K562 (cell line): ENCODE measurements at regions not wholly inside any gene's neighbourhood (a gene's known extent, or its start where the extent isn't known, plus 50 kb on each side); places are given as distances from the start of the nearest gene placed in this dataset.

Source experiments
- ATAC-seq: fragments of 200-7000 bp; cut with Tn5 transposase; 3 replicates; pipeline ENCODE4 v1.9.1; 2020; ENCODE audit warnings: moderate library complexity
- BruUV-seq: library from RNA; stranded (reverse); fragments of 400-500 nt; replicated peaks from 2 replicates; lab custom pipeline; 2021; lab: Mats Ljungman, UMichigan
- CTCF ChIA-PET: fragments of 300-600 bp; formaldehyde crosslinking; extraction: SDS; loops from one replicate; lab custom pipeline; 2021; ENCODE audit warnings: low intra/inter-chr PET ratio; lab: Yijun Ruan, JAX
- POLR2A ChIA-PET: fragments of 300-600, 350-650 bp; sonication (Branson Sonifier 250); formaldehyde crosslinking; extraction: SDS; loops from one replicate; lab custom pipeline; 2021; ENCODE audit warnings: antibody characterized with exemption, inconsistent platforms; lab: Yijun Ruan, JAX
- DNase-seq, 4 experiments: peaks; one replicate each; pipeline versions ENCODE4 v3.0.0 to v3.0.0-alpha.2; 2011 to 2018; ENCODE audit warnings: low spot score in 3 of 4, mixed read lengths in 3 of 4; ENCODE audit errors: extremely low read depth in 1 of 4
- FAIRE-seq: peaks from 2 replicates; lab custom pipeline; 2011; peaks lifted over from hg19 to GRCh38; lab: Jason Lieb, UNC
- H2AFZ ChIP-seq: 2 replicates; pipeline ENCODE4 v1.6.0; 2011; ENCODE audit warnings: low read depth, low read length, control low read depth, inconsistent platforms
- H3K27ac ChIP-seq: fragments of 200-600 bp; 3 replicates; pipeline ENCODE4 v1.8.0; 2011; ENCODE audit warnings: low read depth, mild to moderate bottlenecking, control low read depth, inconsistent platforms, low read length, moderate library complexity, mixed read lengths; ENCODE audit errors: extremely low read depth
- H3K27me3 ChIP-seq, 2 experiments: fragments of 300-600 bp in 1 of 2; 2 replicates in 1 of 2; 3 replicates in 1 of 2; pipeline versions ENCODE4 v1.6.0 to v1.8.0; 2011; ENCODE audit warnings: inconsistent platforms in 2 of 2, low read length in 2 of 2, mild to moderate bottlenecking in 1 of 2, mixed read lengths in 1 of 2, moderate library complexity in 1 of 2; ENCODE audit not compliant: control insufficient read depth in 2 of 2, insufficient read depth in 2 of 2
- H3K36me3 ChIP-seq: fragments of 300-600 bp; 3 replicates; pipeline ENCODE4 v1.8.0; 2011; ENCODE audit warnings: mild to moderate bottlenecking, low read length, inconsistent platforms; ENCODE audit not compliant: control insufficient read depth, insufficient read depth
- H3K4me1 ChIP-seq, 2 experiments: fragments of 200-600 bp in 1 of 2; replicated peaks in 1 of 2; 2 replicates in 1 of 2; 3 replicates in 1 of 2; pipeline versions ENCODE4 v1.5.1 to v1.8.0; 2011; ENCODE audit warnings: inconsistent platforms in 2 of 2, low read length in 2 of 2, mild to moderate bottlenecking in 1 of 2, mixed read lengths in 1 of 2, moderate library complexity in 1 of 2; ENCODE audit not compliant: control insufficient read depth in 2 of 2, insufficient read depth in 2 of 2
- H3K4me2 ChIP-seq: 2 replicates; pipeline ENCODE4 v1.6.1; 2011; ENCODE audit warnings: low read length, control low read depth, inconsistent platforms, mixed read lengths; ENCODE audit not compliant: insufficient read depth
- H3K4me3 ChIP-seq: fragments of 200-600 bp; sonication (generic), shearing (Covaris generic); 2 replicates; pipeline ENCODE4 v1.5.1; 2016; ENCODE audit warnings: control low read depth, inconsistent platforms
- H3K79me2 ChIP-seq: fragments of 200-600 bp; 3 replicates; pipeline ENCODE4 v1.8.0; 2011; ENCODE audit warnings: low read length, inconsistent platforms; ENCODE audit not compliant: control insufficient read depth, insufficient read depth
- H3K9ac ChIP-seq, 2 experiments: 2 replicates each; pipeline versions ENCODE4 v1.6.0 to v1.6.1; 2011; ENCODE audit warnings: low read depth in 2 of 2, low read length in 2 of 2, control low read depth in 1 of 2, inconsistent platforms in 1 of 2, mild to moderate bottlenecking in 1 of 2, mixed read lengths in 1 of 2; ENCODE audit not compliant: insufficient read depth in 1 of 2
- H3K9me1 ChIP-seq: one replicate; pipeline ENCODE4 v1.6.0; 2011; ENCODE audit warnings: inconsistent platforms, mild to moderate bottlenecking, low read length, moderate library complexity; ENCODE audit not compliant: control insufficient read depth, insufficient read depth
- H3K9me3 ChIP-seq: replicated peaks from 2 replicates; pipeline ENCODE4 v1.5.1; 2011; ENCODE audit warnings: low read depth, low read length, inconsistent platforms; ENCODE audit not compliant: control insufficient read depth, insufficient read depth
- H4K20me1 ChIP-seq: replicated peaks from 2 replicates; pipeline ENCODE4 v1.6.1; 2011; ENCODE audit warnings: low read length, inconsistent platforms, mixed read lengths; ENCODE audit not compliant: control insufficient read depth, insufficient read depth
- ATF4 ChIP-seq: fragments of 450-650 bp; formaldehyde crosslinking; IDR thresholded peaks from 2 replicates; pipeline ENCODE4 v1.4.0; 2022; ENCODE audit warnings: mild to moderate bottlenecking, moderate library complexity
- DNMT1 ChIP-seq: fragments of 450-650 bp; IDR thresholded peaks from 2 replicates; pipeline ENCODE4 v1.6.1; 2016; ENCODE audit warnings: antibody characterized with exemption, mild to moderate bottlenecking
- KHSRP ChIP-seq: fragments of 450-650 bp; IDR thresholded peaks from 2 replicates; pipeline ENCODE4 v1.6.1; 2017
- POLR2AphosphoS5 ChIP-seq: IDR thresholded peaks from 2 replicates; pipeline ENCODE4 v1.6.1; 2011; ENCODE audit warnings: mild to moderate bottlenecking, low read depth, low read length, moderate library complexity; ENCODE audit not compliant: control insufficient read depth, insufficient read depth
- WGBS: fragments of 100-300 bp; shearing (Covaris generic); methylation state at CpG from one replicate; pipeline ENCODE4 v1.1.6; 2016; ENCODE audit warnings: low coverage, mixed read lengths; ENCODE audit not compliant: insufficient coverage; ENCODE audit errors: missing lambda C conversion rate; 5-methylcytosine and 5-hydroxymethylcytosine counted together
- in situ Hi-C: fragments of 300-500 bp; cut with MboI; formaldehyde crosslinking; loops from 4 replicates; pipeline ENCODE4 v1.15.0; 2018; ENCODE audit warnings: inconsistent platforms, mixed read lengths
- intact Hi-C: fragments of 100-400 bp; cut with micrococcal nuclease; formaldehyde crosslinking; loops from 2 replicates; pipeline ENCODE4 v1.14.2; 2022

GRCh38 chr2:18104595-18105224, 226.2 kb downstream of the KCNS3 start:
- no peak overlapping the region for H2AFZ ChIP-seq
- TF ChIP-seq KHSRP (no peak), ATF4 (CRISPR knock-in tag) (no peak)
- TF ChIP-seq, all 486 proteins: peak for 0
- Histone ChIP-seq H3K27me3 (no peaks in the 10 kb centered on the region), H3K9me1 (no peaks in the 10 kb centered on the region), H3K9me3 (no peaks in the 10 kb centered on the region), H4K20me1 (no peaks in the 10 kb centered on the region), H3K36me3 (no peaks in the 10 kb centered on the region), H3K79me2 (no peaks in the 10 kb centered on the region), H3K4me3 (no peak overlapping the region), H3K27ac (no peak overlapping the region), H3K4me2 (no peak overlapping the region), H3K9ac (no peak overlapping the region), H3K4me1 (no peaks in the 10 kb centered on the region)
- CTCF ChIA-PET = no interaction called here
- no peak for DNase-seq
- 0% methylated on average over 5 of the region's 5 CpGs for WGBS
- no TSS peak for BruUV-seq
- in situ Hi-C loops = no loop called here
- intact Hi-C loops = no loop called here
- FAIRE-seq = no peak
- POLR2A ChIA-PET = no interaction called here
- no peak for ATAC-seq

GRCh38 chr2:18096836-18097405, 218.5 kb downstream of the KCNS3 start:
- BruUV-seq = no TSS peak

More at GRCh38 chr2:18096836-18097405, 218.5 kb downstream of the KCNS3 start:
- H3K4me2 ChIP-seq = no peak overlapping the region
- H3K9me1 ChIP-seq = no peaks in the 10 kb centered on the region
- H3K79me2 ChIP-seq = no peaks in the 10 kb centered on the region
- in situ Hi-C loops (no loop called here), intact Hi-C loops (no loop called here)
- no peaks in the 10 kb centered on the region for H3K4me1 ChIP-seq
- no peaks in the 10 kb centered on the region for H4K20me1 ChIP-seq
- TF ChIP-seq POLR2AphosphoS5 (no peak), DNMT1 (no peak)
- FAIRE-seq (no peak), DNase-seq (no peak), ATAC-seq (no peak)
- H3K9me3 ChIP-seq = no peaks in the 10 kb centered on the region
- no peak overlapping the region for H3K9ac ChIP-seq
- H2AFZ ChIP-seq = no peak overlapping the region
- H3K27me3 ChIP-seq = no peaks in the 10 kb centered on the region
- CTCF ChIA-PET = no interaction called here
- H3K4me3 ChIP-seq = no peak overlapping the region
- H3K36me3 ChIP-seq = no peaks in the 10 kb centered on the region
- WGBS = 0% methylated on average over 4 of the region's 4 CpGs
- POLR2A ChIA-PET = no interaction called here
- H3K27ac ChIP-seq = no peak overlapping the region
